A204.1 (cell line): ENCODE measurements at regions not wholly inside any gene's neighbourhood (a gene's known extent, or its start where the extent isn't known, plus 50 kb on each side); places are given as distances from the start of the nearest gene placed in this dataset.

Experiments
- FAIRE-seq: peaks from 2 replicates; lab custom pipeline; 2012; peaks lifted over from hg19 to GRCh38; lab: Jason Lieb, UNC

- no peak for FAIRE-seq
Observed at GRCh38 chr5:168106008-168106761, 185.3 kb upstream of the WWC1 start.

- no peak for FAIRE-seq
Observed at GRCh38 chr5:168109441-168109840, 182.0 kb upstream of the WWC1 start.

DNA sequence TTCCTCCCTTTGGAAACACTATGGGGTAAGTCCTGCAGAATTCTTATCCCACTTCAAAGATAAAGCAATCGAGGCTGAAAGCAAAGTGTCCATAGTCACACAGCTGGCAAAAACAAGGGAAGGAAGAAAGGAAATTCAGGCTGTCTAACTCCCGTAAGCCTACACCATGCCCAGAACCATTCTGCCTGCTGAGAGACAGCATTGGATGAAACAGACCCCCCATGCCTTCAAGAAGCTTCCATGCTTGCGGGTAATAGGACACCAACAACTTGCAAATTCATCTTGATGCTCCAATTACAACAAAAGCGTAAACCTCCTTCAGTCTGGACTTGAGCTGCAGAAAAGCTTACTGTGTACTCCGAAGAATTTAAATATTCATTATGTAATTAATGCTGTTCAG lies 181.1 kb upstream of the WWC1 start:
- FAIRE-seq, result no peak

DNA sequence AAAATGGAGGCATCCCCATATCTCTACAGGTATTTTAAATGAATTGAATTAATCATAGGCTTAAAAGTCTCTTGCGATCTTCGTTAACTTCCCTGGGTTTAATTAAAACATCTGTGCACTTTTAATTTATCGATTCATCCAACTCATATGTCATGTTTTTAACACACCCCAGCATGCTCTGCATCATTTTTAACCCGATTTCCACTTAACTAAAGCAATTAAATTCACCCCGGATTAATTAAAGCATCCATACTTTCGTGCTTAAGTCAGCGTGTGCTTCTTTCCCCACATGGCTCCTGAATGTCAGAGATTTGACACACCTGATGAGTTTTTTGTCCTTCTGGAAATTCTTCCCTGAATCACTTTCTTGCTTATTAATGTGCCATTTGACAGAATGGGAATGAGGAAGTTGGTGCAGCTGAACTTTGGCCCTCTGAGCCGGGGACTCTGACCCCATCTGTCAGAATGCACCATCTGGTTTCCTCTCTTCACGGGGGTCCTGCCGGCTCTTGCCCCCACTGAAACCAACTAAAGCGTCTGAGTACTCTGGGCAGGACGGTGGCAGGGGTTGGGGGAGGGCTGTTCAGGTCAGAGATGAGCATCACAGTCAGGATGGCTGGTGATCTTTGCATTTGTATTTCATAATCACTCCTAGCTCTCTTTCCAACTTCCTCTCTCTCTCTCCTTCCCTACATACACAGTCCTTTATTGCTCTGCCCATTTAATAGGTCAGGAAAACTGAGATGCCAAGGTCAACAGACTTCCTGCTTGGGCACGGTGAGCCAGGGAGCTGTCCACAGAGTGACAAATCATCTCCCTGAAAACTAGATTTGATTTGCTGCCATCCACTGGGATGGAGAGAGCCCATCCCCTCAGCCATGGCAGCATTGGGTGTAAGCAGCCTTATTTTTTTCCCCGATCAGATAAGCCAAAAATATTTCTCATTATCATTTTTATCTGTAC lies 180.3 kb upstream of the WWC1 start:
- FAIRE-seq, result no peak

- no peak for FAIRE-seq
Observed at GRCh38 chr5:168114444-168115017, 176.9 kb upstream of the WWC1 start.

DNA sequence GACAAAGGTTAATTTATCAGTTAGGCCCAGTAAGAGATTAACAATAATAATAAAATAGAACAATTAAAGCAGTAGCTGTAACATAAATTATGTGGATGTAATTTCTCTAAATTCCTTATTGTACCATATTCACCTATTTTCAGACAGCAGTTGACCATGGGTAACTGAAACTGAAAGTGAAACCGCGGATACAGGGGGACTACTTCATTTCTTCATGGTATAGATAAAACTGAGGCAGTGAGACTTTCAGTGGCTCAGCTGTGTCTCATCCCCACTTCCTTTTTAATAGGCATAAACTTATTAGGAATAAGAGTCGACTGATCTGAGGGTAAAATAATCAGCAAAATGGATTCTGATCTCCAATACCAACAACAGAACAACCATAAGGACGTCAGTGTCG lies 174.0 kb upstream of the WWC1 start:
- FAIRE-seq, result no peak

DNA sequence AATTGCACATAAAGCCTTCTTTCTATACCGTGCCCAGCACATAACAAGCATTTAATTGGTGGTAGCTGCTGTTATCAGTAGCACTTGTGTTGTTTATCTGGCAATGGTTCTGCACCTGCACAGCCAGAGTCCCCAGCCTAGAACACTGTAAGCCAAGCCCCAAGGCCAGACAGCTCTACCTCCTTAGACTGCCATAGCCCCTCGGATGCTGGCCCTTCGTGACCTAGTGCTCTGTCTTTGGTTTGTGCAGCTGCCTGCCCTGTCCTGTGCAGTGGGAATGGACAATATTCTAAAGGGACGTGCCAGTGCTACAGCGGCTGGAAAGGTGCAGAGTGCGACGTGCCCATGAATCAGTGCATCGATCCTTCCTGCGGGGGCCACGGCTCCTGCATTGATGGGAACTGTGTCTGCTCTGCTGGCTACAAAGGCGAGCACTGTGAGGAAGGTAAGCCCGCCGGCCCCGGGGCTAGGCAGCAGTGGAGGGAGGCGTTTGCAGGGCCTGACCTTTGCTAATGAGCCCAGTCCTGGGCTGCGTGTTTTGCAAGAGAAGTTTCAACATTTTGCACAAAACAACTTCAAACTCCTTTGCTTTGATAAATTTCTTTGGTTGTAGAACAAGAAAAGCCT lies 173.3 kb upstream of the WWC1 start:
- FAIRE-seq, result no peak

- no peak for FAIRE-seq
Observed at GRCh38 chr5:168120401-168121137, 170.9 kb upstream of the WWC1 start.

DNA sequence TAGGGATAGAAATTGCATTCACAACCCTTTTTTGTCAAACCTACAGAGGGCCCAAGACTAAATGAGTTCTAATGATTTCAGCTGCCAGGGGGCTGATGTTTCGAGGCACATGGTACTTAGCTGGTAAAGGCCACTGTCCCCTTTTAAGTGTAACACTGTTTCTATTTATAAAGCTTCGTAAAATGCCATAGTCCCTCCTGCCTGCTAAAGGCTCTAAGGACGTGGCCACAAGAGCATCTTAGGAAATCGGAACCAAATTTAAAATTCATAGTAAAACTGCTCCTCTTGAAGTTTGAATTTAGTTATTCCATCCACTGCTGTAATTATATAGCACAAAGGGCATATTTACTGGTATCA lies 170.3 kb upstream of the WWC1 start:
- no peak for FAIRE-seq

DNA sequence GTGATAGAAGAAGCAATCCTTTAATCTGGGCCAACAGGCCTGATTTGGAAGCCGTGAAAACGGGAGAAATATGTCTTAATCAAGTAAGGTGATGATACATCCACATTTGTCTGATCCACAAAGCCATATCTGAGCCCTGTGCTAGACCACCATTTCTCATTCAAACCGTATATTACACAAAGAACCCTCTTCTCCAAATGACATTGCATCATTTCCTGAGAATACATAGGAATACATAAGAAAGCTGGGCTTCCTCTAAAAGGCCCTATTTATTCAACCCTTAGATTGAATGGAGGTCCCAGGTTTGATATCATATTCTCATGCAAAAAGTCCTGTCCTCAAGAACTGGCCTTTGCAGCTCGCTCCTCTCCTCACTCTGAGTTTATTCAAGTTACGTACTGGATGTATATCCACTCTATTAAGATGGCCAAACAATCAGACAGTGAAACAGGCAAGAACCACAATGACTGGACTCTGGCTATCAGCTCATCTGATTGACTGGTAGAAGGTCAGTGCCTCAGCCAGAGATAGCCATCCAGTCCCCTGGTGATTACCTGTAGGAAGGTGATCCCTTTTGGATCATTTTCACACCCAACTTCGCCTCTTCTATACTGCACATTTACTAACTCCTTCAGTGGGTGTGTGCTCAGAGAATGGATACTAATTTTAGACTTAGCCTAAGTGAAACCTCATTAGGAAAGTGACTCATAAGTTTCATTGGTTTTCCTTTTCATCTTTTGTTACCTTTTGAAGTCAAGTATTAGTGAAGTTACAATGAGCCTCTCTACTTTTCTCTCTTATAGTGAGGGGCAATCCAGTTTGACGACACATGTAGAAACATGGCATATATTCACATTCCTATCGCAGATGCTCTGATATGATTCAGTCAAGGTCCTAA lies 167.6 kb upstream of the WWC1 start:
- FAIRE-seq, result no peak

DNA sequence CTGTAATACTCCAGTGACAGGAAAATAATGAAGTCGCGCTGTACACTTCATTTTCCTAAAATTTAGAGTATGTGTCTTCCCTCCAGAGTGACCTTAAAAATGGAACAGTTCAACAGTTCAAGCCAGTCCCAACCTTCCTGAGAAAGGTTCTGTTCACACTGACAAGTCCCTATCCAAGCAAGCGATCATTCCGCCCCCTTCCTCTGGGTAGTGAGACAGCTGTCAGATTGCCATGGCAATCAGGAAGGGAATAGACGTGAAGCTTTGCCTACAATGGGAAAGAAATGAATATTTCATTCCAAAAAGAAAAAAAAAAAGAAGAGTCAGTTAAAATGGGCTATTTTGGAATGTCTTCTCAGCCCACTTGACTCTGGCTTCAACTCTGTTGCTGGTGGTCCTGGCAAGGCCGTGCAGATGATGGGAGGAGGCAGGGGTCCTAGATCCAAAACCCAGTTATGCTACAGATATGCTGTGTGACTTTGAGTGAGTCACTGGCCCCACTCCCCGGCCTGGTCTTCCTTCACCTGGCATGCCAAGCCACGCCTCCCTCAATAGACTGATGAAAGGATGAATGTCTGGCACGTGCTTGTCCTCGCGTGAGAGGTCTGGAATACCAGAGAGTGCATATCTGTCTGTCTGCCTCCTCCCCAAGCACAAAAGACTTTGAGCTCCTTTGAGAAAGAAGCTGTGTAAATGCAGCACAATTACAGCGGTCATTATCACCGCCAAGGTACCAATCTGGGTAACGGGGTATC lies 165.8 kb upstream of the WWC1 start:
- FAIRE-seq, result no peak

GRCh38 chr5:168126606-168127005 lies 164.8 kb upstream of the WWC1 start:
- no peak for FAIRE-seq

GRCh38 chr5:168128111-168128510 lies 163.3 kb upstream of the WWC1 start:
- no peak for FAIRE-seq

- FAIRE-seq, result no peak
Observed at GRCh38 chr5:168128557-168128956, 162.9 kb upstream of the WWC1 start.

- FAIRE-seq, result no peak
Observed at GRCh38 chr5:168131519-168131918, 159.9 kb upstream of the WWC1 start.

DNA sequence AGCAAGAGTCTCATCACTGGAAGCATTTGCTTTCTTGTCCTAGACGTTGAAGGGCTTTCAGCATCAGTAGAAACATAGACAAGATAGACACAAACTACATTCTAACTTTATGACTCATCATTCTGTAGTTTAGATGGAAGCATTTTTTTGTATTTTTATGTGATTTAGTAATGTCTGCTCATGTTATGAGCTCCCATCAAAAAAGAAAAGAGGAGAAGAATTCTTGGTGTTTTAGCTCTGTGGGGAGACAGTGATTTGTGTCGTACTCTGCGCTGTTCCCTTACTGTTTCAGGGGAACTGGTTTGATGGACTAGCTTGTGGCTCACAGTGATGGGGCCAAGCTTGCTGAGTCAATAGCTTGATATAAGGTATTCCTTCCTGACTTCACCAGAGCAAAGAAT lies 159.2 kb upstream of the WWC1 start:
- FAIRE-seq, result no peak

DNA sequence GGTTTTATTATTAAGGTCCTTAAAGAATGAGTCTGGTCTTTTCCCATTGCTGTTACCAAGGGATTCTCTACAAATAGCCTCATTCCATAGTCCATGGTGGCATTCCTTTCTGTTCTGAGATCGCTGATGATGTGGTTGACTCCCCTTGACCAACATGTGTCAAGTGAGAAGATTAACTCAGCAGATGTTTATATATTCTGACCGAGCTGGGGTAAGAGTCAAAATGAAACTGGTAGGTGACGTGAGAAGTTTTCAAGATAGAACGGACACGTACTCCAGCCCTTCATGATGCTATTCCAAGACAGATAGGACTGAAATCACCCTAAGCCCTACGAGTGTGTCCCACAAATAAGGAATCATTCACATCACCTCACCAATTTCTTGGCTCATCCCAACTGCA lies 155.5 kb upstream of the WWC1 start:
- no peak for FAIRE-seq

GRCh38 chr5:168136340-168136739 lies 155.1 kb upstream of the WWC1 start:
- FAIRE-seq, result no peak

DNA sequence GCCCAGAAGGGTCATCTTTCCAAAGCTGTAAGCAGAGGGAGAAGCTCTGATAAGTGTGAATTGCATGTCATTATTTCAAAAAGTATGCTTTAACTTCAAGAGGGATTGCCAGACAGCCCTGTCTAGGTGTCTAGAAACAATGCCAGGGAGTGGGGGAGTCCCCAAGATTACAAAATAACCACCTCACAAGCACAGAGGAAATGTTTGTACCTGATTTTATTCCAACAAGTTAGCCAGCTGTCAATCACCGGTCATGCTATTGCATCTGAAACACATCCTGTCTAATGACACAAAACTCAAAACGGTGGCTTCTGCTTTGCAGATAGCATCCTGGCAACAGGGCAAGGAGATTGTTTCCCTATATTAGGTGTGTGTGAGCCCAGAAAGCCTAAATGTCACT lies 154.2 kb upstream of the WWC1 start:
- no peak for FAIRE-seq

GRCh38 chr5:168140241-168140640 lies 151.2 kb upstream of the WWC1 start:
- no peak for FAIRE-seq
